BJ (cell line): ENCODE measurements at regions not wholly inside any gene's neighbourhood (a gene's known extent, or its start where the extent isn't known, plus 50 kb on each side); places are given as distances from the start of the nearest gene placed in this dataset.
"Not testable (repeated sequence)": the region's sequence is repeated elsewhere in the genome, so short reads cannot be mapped to it uniquely, and the experiment has no call there.

Experiments
- CTCF ChIA-PET: fragments of 350-600 bp; formaldehyde crosslinking; extraction: SDS; loops from one replicate; lab custom pipeline; 2021; ENCODE audit warnings: antibody characterized with exemption, inconsistent platforms; lab: Yijun Ruan, JAX
- POLR2A ChIA-PET: fragments of 300-600 bp; sonication (Branson Sonifier 250); formaldehyde crosslinking; extraction: SDS; loops from one replicate; lab custom pipeline; 2021; ENCODE audit warnings: antibody characterized with exemption; lab: Charles Lee
- DNase-seq: peaks from one replicate; pipeline ENCODE4 v3.0.0-alpha.2; 2011; ENCODE audit warnings: low read depth
- H3K27me3 ChIP-seq: 2 replicates; pipeline ENCODE4 v1.6.0; 2011; ENCODE audit warnings: low read length; ENCODE audit not compliant: control insufficient read depth, insufficient read depth
- H3K36me3 ChIP-seq: 2 replicates; pipeline ENCODE4 v1.5.1; 2011; ENCODE audit warnings: low read length; ENCODE audit not compliant: control insufficient read depth, insufficient read depth
- H3K4me3 ChIP-seq: 2 replicates; pipeline ENCODE4 v1.5.1; 2011; ENCODE audit warnings: low read depth, mild to moderate bottlenecking, control low read depth, low read length
- TF ChIP-seq, protein P1 (sequence below): IDR thresholded peaks from 2 replicates; pipeline ENCODE4 v1.5.1; 2011; ENCODE audit warnings: low read depth, mild to moderate bottlenecking, control low read depth, inconsistent platforms, low read length, moderate library complexity; ENCODE audit not compliant: insufficient read depth

DNA sequence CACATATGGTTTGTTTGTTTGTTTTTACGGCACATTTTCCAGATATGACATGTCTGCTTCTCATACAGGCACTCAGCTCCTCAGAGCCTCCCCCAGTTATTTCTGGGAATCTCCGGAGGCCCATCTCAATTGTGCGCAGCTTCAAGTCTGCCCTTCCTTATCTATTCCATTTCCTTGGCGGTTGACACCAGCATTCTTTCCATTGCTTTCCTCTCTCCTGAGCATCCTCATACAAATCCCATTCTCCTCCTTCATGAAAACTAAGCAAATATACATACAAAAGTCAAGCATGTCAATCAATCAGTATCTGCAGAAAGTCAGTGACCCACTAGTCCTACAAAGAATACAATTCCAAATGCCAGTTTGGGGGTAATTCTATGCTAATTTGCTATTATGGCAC, 166.7 kb downstream of the SQOR start:
- no peak for DNase-seq
- Histone ChIP-seq H3K4me3 (no peak overlapping the region), H3K27me3 (no peaks in the 10 kb centered on the region), H3K36me3 (no peaks in the 10 kb centered on the region)
- TF ChIP-seq, protein P1, sequence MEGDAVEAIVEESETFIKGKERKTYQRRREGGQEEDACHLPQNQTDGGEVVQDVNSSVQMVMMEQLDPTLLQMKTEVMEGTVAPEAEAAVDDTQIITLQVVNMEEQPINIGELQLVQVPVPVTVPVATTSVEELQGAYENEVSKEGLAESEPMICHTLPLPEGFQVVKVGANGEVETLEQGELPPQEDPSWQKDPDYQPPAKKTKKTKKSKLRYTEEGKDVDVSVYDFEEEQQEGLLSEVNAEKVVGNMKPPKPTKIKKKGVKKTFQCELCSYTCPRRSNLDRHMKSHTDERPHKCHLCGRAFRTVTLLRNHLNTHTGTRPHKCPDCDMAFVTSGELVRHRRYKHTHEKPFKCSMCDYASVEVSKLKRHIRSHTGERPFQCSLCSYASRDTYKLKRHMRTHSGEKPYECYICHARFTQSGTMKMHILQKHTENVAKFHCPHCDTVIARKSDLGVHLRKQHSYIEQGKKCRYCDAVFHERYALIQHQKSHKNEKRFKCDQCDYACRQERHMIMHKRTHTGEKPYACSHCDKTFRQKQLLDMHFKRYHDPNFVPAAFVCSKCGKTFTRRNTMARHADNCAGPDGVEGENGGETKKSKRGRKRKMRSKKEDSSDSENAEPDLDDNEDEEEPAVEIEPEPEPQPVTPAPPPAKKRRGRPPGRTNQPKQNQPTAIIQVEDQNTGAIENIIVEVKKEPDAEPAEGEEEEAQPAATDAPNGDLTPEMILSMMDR, result no peak
- ChIA-PET POLR2A (no interaction called here), CTCF (no interaction called here)

DNA sequence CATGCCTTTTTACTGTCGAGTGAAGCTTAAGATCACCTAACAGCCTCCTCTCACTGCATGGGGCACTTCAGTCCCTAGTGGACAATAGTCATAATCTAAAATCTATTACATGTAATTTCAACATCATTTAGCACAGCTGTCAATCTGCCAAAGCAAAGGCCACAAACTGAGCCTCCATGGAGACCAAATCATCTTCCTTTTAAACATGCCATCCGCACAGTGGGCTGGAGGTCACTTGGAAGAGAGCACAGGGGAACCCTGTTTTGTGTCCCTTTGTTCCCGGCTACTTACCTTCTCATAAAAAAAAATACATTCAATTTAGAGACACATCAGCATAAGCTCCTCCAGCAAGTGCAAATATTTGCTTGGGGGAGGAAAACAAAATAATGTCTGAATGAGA, 167.3 kb downstream of the SQOR start:
- ChIA-PET CTCF (no interaction called here), POLR2A (no interaction called here)
- TF ChIP-seq, protein P1, result no peak
- H3K27me3 ChIP-seq, result no peaks in the 10 kb centered on the region
- no peak overlapping the region for H3K4me3 ChIP-seq
- no peak for DNase-seq
- no peaks in the 10 kb centered on the region for H3K36me3 ChIP-seq

DNA sequence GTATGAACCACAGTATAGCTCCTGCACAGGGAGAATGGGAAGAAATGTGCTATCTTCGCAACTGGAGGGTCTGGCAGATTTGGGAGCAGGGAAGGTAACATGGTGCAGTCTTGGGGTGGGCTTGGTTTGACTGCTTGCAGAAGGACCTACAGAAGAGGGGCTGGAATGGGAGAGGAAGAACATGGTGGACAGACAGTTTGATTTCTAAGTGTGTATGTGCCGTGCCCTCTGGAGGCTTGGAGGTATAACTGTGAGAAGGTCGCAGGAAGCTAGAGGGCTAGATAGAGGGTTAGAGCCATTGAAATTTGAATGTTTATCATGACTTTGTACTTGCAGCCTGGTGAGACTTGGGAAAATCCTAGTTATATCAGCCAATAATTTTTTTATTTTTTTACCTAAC, 169.2 kb downstream of the SQOR start:
- DNase-seq, result no peak
- Histone ChIP-seq H3K36me3 (no peaks in the 10 kb centered on the region), H3K27me3 (no peaks in the 10 kb centered on the region), H3K4me3 (no peak overlapping the region)
- TF ChIP-seq, protein P1, result no peak
- POLR2A ChIA-PET, result no interaction called here
- CTCF ChIA-PET, result interaction anchor here (1.6 to 4.4 kb wide), 3 partner anchors 9 to 288 kb away, joined by 4 to 25 read pairs (median 6); no protein-coding TSS in a partner anchor

DNA sequence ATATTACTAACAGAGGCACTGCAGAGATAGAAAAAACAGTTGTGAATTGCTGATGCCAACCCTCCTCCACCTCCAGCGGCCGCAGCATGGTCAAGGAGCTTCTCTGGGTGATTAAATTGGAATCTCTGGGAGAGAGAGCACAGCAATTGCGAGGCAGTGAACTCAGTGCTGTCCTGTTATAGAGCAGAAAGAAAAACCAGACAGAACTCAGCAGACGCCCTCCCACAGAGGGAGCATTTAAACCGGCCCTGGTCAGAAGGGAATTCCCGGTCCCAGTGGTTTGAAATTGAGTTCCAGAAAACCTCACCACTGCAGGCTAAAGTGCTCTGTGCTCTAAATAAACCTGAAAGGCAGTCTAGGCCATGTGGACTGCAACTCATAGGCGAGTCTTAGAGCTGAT, 175.4 kb downstream of the SQOR start:
- TF ChIP-seq, protein P1, result no peak
- ChIA-PET CTCF (interaction anchor here (1.5 to 1.9 kb wide), 2 partner anchors 11 to 15 kb away, joined by 4 to 7 read pairs; no protein-coding TSS in a partner anchor), POLR2A (no interaction called here)
- H3K4me3 ChIP-seq, result no peak overlapping the region
- no peaks in the 10 kb centered on the region for H3K27me3 ChIP-seq
- no peaks in the 10 kb centered on the region for H3K36me3 ChIP-seq
- no peak for DNase-seq

DNA sequence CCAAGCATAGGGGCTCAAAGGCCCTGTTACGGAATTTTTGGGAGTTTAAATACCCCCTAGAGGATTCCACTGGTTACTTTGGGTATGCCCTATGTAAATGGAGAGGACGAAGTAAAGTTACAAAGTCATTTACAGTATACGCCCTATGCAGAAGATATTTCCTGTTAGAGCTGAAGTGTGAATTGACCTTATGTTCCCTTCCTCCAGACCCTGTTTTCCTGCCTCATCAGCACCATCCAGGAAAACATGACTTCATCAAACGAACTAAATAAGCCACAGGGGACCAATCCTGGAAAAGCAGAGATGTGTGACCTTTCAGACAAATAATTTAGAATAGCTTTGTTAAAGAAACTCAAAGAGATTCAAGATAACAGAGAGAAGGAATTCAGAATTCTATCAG, 177.4 kb downstream of the SQOR start:
- H3K4me3 ChIP-seq, result no peak overlapping the region
- TF ChIP-seq, protein P1, result no peak
- ChIA-PET CTCF (interaction anchor here (0.7 kb wide), 1 partner anchor 16 kb away, joined by 3 read pairs; no protein-coding TSS in a partner anchor), POLR2A (no interaction called here)
- no peaks in the 10 kb centered on the region for H3K27me3 ChIP-seq
- no peaks in the 10 kb centered on the region for H3K36me3 ChIP-seq
- no peak for DNase-seq

DNA sequence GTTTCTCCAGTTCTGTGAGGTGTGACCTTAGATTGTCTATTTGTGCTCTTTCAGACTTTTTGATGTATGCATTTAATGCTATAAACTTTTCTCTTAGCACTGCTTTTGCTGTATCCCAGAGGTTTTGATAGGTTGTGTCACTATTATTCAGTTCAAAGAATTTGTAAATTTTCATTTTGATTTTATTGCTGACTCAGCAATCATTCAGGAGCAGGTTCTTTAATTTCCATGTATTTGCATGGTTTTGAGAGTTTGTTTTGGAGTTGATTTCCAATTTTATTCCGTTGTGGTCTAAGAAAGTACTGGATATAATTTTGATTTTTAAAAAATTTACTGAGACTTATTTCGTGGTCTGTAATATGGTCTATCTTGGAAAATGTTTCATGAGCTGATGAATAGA, 182.7 kb downstream of the SQOR start:
- POLR2A ChIA-PET, H3K36me3 ChIP-seq, H3K27me3 ChIP-seq, H3K4me3 ChIP-seq, DNase-seq, CTCF ChIA-PET: not testable (repeated sequence)
